Lower lobe of right lung (tissue), 2 donors: ENCODE measurements at regions not wholly inside any gene's neighbourhood (a gene's known extent, or its start where the extent isn't known, plus 50 kb on each side); places are given as distances from the start of the nearest gene placed in this dataset.

Experiments used
- ATAC-seq, 2 donors: fragments of 200-7000 bp; cut with Tn5 transposase; one replicate each; pipeline ENCODE4 v1.9.1; 2020 to 2022; ENCODE audit warnings: mild to moderate bottlenecking in 2 of 2, moderate library complexity in 2 of 2
- DNase-seq: peaks from one replicate; pipeline ENCODE4 v3.0.0-alpha.2; 2020
- H3K27ac ChIP-seq: fragments of 200-600 bp; one replicate; pipeline ENCODE4 v1.8.0; 2022
- H3K27me3 ChIP-seq: fragments of 200-600 bp; one replicate; pipeline ENCODE4 v1.8.0; 2022; ENCODE audit warnings: low read depth
- H3K36me3 ChIP-seq: fragments of 200-600 bp; one replicate; pipeline ENCODE4 v1.8.0; 2022; ENCODE audit warnings: mild to moderate bottlenecking
- H3K4me1 ChIP-seq: fragments of 200-600 bp; one replicate; pipeline ENCODE4 v1.8.0; 2022
- H3K4me3 ChIP-seq: fragments of 200-600 bp; one replicate; pipeline ENCODE4 v1.8.0; 2022; ENCODE audit warnings: mild to moderate bottlenecking
- H3K9me3 ChIP-seq: fragments of 200-600 bp; one replicate; pipeline ENCODE4 v1.8.0; 2022
- CTCF ChIP-seq: fragments of 200-600 bp; IDR thresholded peaks from one replicate; pipeline ENCODE4 v1.8.0; 2022; ENCODE audit warnings: antibody characterized with exemption, mild to moderate bottlenecking
- intact Hi-C: fragments of 100-400 bp; cut with DNase I; formaldehyde crosslinking; loops from one replicate; pipeline ENCODE4 v1.11.0; 2022
- donor health status: DM: no; HTN: yes; CAD: no; lungs with severe emphysema.

GRCh38 chr4:143036443-143036842, 148.3 kb upstream of the USP38 start:
- ATAC-seq (no peak), DNase-seq (no peak)
- Histone ChIP-seq H3K9me3 (no peaks in the 10 kb centered on the region), H3K36me3 (no peaks in the 10 kb centered on the region), H3K4me1 (no peaks in the 10 kb centered on the region), H3K27me3 (no peaks in the 10 kb centered on the region), H3K4me3 (no peak overlapping the region), H3K27ac (no peak overlapping the region)
- intact Hi-C loops = no loop called here
- no peak for TF ChIP-seq CTCF

- DNase-seq (no peak), ATAC-seq (peak in 1 of 2 donors; percentile 27)
- intact Hi-C loops = no loop called here
- TF ChIP-seq CTCF = no peak
- Histone ChIP-seq H3K36me3 (no peaks in the 10 kb centered on the region), H3K4me1 (no peaks in the 10 kb centered on the region), H3K4me3 (no peak overlapping the region), H3K27ac (no peak overlapping the region), H3K27me3 (no peaks in the 10 kb centered on the region), H3K9me3 (no peaks in the 10 kb centered on the region)
These were observed 138.3 kb upstream of the USP38 start for GRCh38 chr4:143046454-143046853.

- Histone ChIP-seq H3K27ac (no peak overlapping the region), H3K4me1 (no peaks in the 10 kb centered on the region), H3K4me3 (no peak overlapping the region), H3K9me3 (no peaks in the 10 kb centered on the region), H3K27me3 (no peaks in the 10 kb centered on the region), H3K36me3 (no peaks in the 10 kb centered on the region)
- TF ChIP-seq CTCF = no peak
- ATAC-seq = no peak
- intact Hi-C loops = no loop called here
- DNase-seq = no peak
These were observed 137.8 kb upstream of the USP38 start for GRCh38 chr4:143046906-143047305.

GRCh38 chr4:143054971-143055370, 129.7 kb upstream of the USP38 start:
- H3K4me3 ChIP-seq = no peak overlapping the region
- no peak for ATAC-seq
- no peaks in the 10 kb centered on the region for H3K9me3 ChIP-seq
- H3K27me3 ChIP-seq = no peaks in the 10 kb centered on the region
- no peaks in the 10 kb centered on the region for H3K4me1 ChIP-seq
- H3K27ac ChIP-seq = no peak overlapping the region
- TF ChIP-seq CTCF = no peak
- no peak for DNase-seq
- intact Hi-C loops = no loop called here
- no peaks in the 10 kb centered on the region for H3K36me3 ChIP-seq

- no peak for TF ChIP-seq CTCF
- Histone ChIP-seq H3K4me3 (no peak overlapping the region), H3K27ac (no peak overlapping the region), H3K9me3 (no peaks in the 10 kb centered on the region), H3K27me3 (no peaks in the 10 kb centered on the region), H3K4me1 (no peaks in the 10 kb centered on the region), H3K36me3 (no peaks in the 10 kb centered on the region)
- intact Hi-C loops = no loop called here
- no peak for ATAC-seq
- DNase-seq = no peak
These were observed 128.7 kb upstream of the USP38 start for GRCh38 chr4:143055997-143056396.

GRCh38 chr4:143071351-143071750, 113.4 kb upstream of the USP38 start:
- ATAC-seq (no peak), DNase-seq (no peak)
- no peaks in the 10 kb centered on the region for H3K27me3 ChIP-seq
- no peaks in the 10 kb centered on the region for H3K4me1 ChIP-seq
- intact Hi-C loops = no loop called here
- no peak overlapping the region for H3K27ac ChIP-seq
- no peak for TF ChIP-seq CTCF
- H3K9me3 ChIP-seq = peaks cover 8% of the 10 kb centered on the region
- no peak overlapping the region for H3K4me3 ChIP-seq
- H3K36me3 ChIP-seq = no peaks in the 10 kb centered on the region
